HL-60 (cell line): ENCODE measurements at regions not wholly inside any gene's neighbourhood (a gene's known extent, or its start where the extent isn't known, plus 50 kb on each side); places are given as distances from the start of the nearest gene placed in this dataset.
"Not testable (repeated sequence)": the region's sequence is repeated elsewhere in the genome, so short reads cannot be mapped to it uniquely, and the experiment has no call there.

Experiments
- DNase-seq, 2 experiments: peaks; one replicate each; pipeline ENCODE4 v3.0.0-alpha.2; 2010 to 2020; ENCODE audit warnings: low read depth in 1 of 2, low spot score in 1 of 2
- H3K27ac ChIP-seq: fragments of 250-450 bp; sonication (Bioruptor Pico); replicated peaks from 2 replicates; pipeline ENCODE4 v1.5.1; 2020; ENCODE audit warnings: mild to moderate bottlenecking, moderate library complexity
- H3K27me3 ChIP-seq: fragments of 250-450 bp; sonication (Bioruptor Pico); 2 replicates; pipeline ENCODE4 v1.5.1; 2021; ENCODE audit warnings: mild to moderate bottlenecking, moderate library complexity; ENCODE audit not compliant: insufficient read depth, poor library complexity, severe bottlenecking
- H3K4me3 ChIP-seq: replicated peaks from 2 replicates; pipeline ENCODE4 v1.5.1; 2011; ENCODE audit warnings: mild to moderate bottlenecking, control low read depth, low read length; ENCODE audit not compliant: insufficient read depth
- GABPA ChIP-seq: IDR thresholded peaks from 2 replicates; pipeline ENCODE4 v1.6.1; 2012; ENCODE audit warnings: low read depth
- POLR2AphosphoS5 ChIP-seq: IDR thresholded peaks from 2 replicates; pipeline ENCODE4 v1.6.1; 2012; ENCODE audit warnings: low read depth
- SPI1 ChIP-seq: IDR thresholded peaks from 2 replicates; pipeline ENCODE4 v1.6.1; 2012; ENCODE audit warnings: low read depth, mild to moderate bottlenecking, borderline replicate concordance
- TF ChIP-seq, protein P1 (sequence below): IDR thresholded peaks from one replicate; pipeline ENCODE4 v1.5.1; 2011; ENCODE audit warnings: low read length, control low read depth, inconsistent platforms; ENCODE audit not compliant: insufficient read depth
- TF ChIP-seq, protein P2 (sequence below): IDR thresholded peaks from 2 replicates; pipeline ENCODE4 v1.6.1; 2012; ENCODE audit warnings: low read depth; ENCODE audit not compliant: insufficient replicate concordance

DNA sequence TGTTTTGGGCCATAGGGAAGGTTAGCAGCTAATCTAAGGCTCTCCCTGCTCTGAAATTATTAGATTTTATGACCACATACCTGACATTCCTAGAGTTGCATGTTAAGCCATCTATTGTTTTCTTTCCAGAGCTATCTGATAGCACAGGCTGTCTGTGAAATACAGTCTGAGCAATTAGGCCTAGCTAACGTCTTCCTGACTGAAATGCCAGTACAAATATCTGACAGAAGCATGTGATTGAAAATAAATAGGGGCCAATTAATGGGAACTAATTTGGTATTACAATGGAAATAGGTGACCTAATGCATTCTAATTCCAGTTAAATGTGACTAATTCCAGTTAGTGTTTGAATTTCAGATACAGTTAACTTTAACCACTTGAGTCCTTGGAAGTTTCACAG is 115.2 kb downstream of the C12orf75 start:
- Histone ChIP-seq H3K27ac (no peak overlapping the region), H3K27me3 (peaks cover 9% of the 10 kb centered on the region), H3K4me3 (no peak overlapping the region)
- no peak for DNase-seq
- TF ChIP-seq, protein P1, sequence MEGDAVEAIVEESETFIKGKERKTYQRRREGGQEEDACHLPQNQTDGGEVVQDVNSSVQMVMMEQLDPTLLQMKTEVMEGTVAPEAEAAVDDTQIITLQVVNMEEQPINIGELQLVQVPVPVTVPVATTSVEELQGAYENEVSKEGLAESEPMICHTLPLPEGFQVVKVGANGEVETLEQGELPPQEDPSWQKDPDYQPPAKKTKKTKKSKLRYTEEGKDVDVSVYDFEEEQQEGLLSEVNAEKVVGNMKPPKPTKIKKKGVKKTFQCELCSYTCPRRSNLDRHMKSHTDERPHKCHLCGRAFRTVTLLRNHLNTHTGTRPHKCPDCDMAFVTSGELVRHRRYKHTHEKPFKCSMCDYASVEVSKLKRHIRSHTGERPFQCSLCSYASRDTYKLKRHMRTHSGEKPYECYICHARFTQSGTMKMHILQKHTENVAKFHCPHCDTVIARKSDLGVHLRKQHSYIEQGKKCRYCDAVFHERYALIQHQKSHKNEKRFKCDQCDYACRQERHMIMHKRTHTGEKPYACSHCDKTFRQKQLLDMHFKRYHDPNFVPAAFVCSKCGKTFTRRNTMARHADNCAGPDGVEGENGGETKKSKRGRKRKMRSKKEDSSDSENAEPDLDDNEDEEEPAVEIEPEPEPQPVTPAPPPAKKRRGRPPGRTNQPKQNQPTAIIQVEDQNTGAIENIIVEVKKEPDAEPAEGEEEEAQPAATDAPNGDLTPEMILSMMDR = no peak
- no peak for TF ChIP-seq GABPA
- TF ChIP-seq POLR2AphosphoS5 = no peak
- TF ChIP-seq, protein P2, sequence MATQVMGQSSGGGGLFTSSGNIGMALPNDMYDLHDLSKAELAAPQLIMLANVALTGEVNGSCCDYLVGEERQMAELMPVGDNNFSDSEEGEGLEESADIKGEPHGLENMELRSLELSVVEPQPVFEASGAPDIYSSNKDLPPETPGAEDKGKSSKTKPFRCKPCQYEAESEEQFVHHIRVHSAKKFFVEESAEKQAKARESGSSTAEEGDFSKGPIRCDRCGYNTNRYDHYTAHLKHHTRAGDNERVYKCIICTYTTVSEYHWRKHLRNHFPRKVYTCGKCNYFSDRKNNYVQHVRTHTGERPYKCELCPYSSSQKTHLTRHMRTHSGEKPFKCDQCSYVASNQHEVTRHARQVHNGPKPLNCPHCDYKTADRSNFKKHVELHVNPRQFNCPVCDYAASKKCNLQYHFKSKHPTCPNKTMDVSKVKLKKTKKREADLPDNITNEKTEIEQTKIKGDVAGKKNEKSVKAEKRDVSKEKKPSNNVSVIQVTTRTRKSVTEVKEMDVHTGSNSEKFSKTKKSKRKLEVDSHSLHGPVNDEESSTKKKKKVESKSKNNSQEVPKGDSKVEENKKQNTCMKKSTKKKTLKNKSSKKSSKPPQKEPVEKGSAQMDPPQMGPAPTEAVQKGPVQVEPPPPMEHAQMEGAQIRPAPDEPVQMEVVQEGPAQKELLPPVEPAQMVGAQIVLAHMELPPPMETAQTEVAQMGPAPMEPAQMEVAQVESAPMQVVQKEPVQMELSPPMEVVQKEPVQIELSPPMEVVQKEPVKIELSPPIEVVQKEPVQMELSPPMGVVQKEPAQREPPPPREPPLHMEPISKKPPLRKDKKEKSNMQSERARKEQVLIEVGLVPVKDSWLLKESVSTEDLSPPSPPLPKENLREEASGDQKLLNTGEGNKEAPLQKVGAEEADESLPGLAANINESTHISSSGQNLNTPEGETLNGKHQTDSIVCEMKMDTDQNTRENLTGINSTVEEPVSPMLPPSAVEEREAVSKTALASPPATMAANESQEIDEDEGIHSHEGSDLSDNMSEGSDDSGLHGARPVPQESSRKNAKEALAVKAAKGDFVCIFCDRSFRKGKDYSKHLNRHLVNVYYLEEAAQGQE = no peak
- no peak for TF ChIP-seq SPI1

DNA sequence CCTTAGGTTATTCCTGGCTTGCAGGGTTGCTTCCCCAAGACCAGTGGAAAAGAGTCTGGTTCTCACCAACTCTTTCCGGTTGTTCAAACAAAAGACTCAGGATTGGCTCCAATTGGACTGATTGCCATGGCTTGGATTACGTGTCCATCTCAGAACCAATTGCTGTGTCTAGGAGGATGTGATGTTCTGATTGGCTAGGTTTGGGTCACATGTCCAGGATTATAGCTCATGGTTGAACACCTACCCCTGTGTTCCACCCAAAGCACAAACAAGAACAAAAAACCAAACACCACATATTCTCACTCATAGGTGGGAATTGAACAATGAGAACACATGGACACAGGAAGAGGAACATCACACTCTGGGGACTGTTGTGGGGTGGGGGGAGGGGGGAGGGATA is 116.0 kb downstream of the C12orf75 start:
- not testable (repeated sequence) for H3K27me3 ChIP-seq, H3K27ac ChIP-seq, H3K4me3 ChIP-seq, DNase-seq

DNA sequence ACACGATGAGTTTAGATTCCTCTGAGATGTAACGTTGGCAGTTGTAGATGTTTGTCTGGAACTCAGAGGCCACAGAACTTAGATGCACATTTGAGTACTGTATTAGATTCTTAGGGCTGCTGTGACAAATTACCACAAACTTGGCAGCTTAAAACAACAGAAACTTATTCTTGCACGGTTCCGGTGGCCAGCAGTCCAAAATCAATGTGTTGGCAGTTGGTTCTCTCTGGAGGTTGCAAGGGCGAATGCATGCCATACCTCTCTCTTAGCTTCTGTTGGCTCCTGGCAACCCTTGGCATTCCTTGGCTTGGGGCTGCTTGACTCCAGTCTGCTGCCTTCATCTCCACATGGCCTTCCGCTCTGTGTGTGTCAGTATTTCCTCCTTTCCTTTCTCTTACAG is 118.9 kb downstream of the C12orf75 start:
- TF ChIP-seq GABPA (no peak), SPI1 (no peak), POLR2AphosphoS5 (no peak)
- TF ChIP-seq, protein P2 = no peak
- TF ChIP-seq, protein P1 = no peak
- Histone ChIP-seq H3K27me3 (peaks cover 4% of the 10 kb centered on the region), H3K4me3 (no peak overlapping the region), H3K27ac (no peak overlapping the region)
- no peak for DNase-seq

DNA sequence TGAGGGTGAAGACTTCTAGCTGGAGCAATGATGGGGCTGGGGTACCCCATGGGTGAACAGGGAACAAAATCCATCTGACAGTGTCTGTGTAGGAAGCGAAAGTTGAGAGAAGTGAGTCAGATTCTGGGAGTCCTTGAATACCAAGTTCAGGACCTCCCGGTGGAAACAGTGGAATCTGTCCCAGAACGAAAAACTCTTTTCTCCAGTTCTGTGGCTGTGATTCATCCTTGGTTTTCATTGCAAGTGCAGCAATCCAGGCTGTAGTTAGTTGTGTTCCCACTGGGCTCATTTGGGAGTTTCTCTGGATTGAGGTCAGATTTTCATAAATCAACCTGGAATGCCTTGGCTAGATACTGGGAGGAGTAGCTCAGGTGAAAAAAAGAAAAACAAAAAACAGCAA is 120.7 kb downstream of the C12orf75 start:
- DNase-seq = no peak
- peaks cover 4% of the 10 kb centered on the region for H3K27me3 ChIP-seq
- no peak overlapping the region for H3K27ac ChIP-seq
- TF ChIP-seq POLR2AphosphoS5 = no peak
- no peak for TF ChIP-seq SPI1
- no peak for TF ChIP-seq GABPA
- TF ChIP-seq, protein P2 = no peak
- TF ChIP-seq, protein P1 = no peak
- no peak overlapping the region for H3K4me3 ChIP-seq
